ENCODE measurements at regions not wholly inside any gene's neighbourhood (a gene's known extent, or its start where the extent isn't known, plus 50 kb on each side); places are given as distances from the start of the nearest gene placed in this dataset.
"Not testable (repeated sequence)": the region's sequence is repeated elsewhere in the genome, so short reads cannot be mapped to it uniquely, and the experiment has no call there.

- no peak for DNase-seq
These were observed 718.8 kb upstream of the PKDCC start for GRCh38 chr2:41329040-41329439.

- DNase-seq: no peak
These were observed 713.7 kb upstream of the PKDCC start for GRCh38 chr2:41334159-41334558.

GRCh38 chr2:41335573-41335972, 712.2 kb upstream of the PKDCC start:
- DNase-seq: not testable (repeated sequence)

- no peak for DNase-seq
These were observed 709.9 kb upstream of the PKDCC start for GRCh38 chr2:41337956-41338355.

GRCh38 chr2:41344529-41344928, 703.3 kb upstream of the PKDCC start:
- DNase-seq: no peak

- no peak for DNase-seq
These were observed 694.8 kb upstream of the PKDCC start for GRCh38 chr2:41353060-41353459.

- DNase-seq: no peak
These were observed 692.0 kb upstream of the PKDCC start for GRCh38 chr2:41355794-41356193.

GRCh38 chr2:41364842-41365241, 683.0 kb upstream of the PKDCC start:
- no peak for DNase-seq

- DNase-seq: no peak
These were observed 671.9 kb upstream of the PKDCC start for GRCh38 chr2:41375901-41376300.

GRCh38 chr2:41377837-41378236, 670.0 kb upstream of the PKDCC start:
- DNase-seq: no peak

- no peak for DNase-seq
These were observed 669.4 kb upstream of the PKDCC start for GRCh38 chr2:41378420-41378819.

- DNase-seq: no peak
These were observed 668.2 kb upstream of the PKDCC start for GRCh38 chr2:41379496-41380221.

GRCh38 chr2:41381701-41382100, 666.1 kb upstream of the PKDCC start:
- DNase-seq: no peak

- no peak for DNase-seq
These were observed 660.3 kb upstream of the PKDCC start for GRCh38 chr2:41387519-41387918.

GRCh38 chr2:41393621-41394020, 654.2 kb upstream of the PKDCC start:
- no peak for DNase-seq

- no peak for DNase-seq
These were observed 653.3 kb upstream of the PKDCC start for GRCh38 chr2:41394541-41394940.

GRCh38 chr2:41395692-41396091, 652.1 kb upstream of the PKDCC start:
- DNase-seq: no peak

GRCh38 chr2:41399437-41400087, 648.3 kb upstream of the PKDCC start:
- no peak for DNase-seq

- no peak for DNase-seq
These were observed 647.6 kb upstream of the PKDCC start for GRCh38 chr2:41400088-41400665.

GRCh38 chr2:41405441-41405840, 642.4 kb upstream of the PKDCC start:
- DNase-seq: no peak

GRCh38 chr2:41409328-41409727, 638.5 kb upstream of the PKDCC start:
- DNase-seq: no peak

GRCh38 chr2:41410011-41410410, 637.8 kb upstream of the PKDCC start:
- DNase-seq: no peak

GRCh38 chr2:41413813-41414485, 633.9 kb upstream of the PKDCC start:
- DNase-seq: no peak

Measured in activated effector memory CD4-positive, alpha-beta T cell treated with Interleukin-2 at 50 U/mL for 16 hours (primary cell).